ENCODE measurements at regions not wholly inside any gene's neighbourhood (a gene's known extent, or its start where the extent isn't known, plus 50 kb on each side); places are given as distances from the start of the nearest gene placed in this dataset.

- ChIA-PET RAD21 (ENCODE audit: low non-redundant PET in 1 of 2, low total read pairs in 2 of 2, uncharacterized antibody in 2 of 2, unreplicated experiment in 2 of 2) (no interaction called here), POLR2A (no interaction called here), CTCF (no interaction called here)
- Histone ChIP-seq H3K9ac (ENCODE audit: low read length) (no peak overlapping the region), H3K9me3 (ENCODE audit: control insufficient read depth in 1 of 2, insufficient read depth in 1 of 2, low read depth in 1 of 2, low read length in 2 of 2) (peaks cover 3 to 6% of the 10 kb centered on the region in 2 experiments; a peak in 3 of 4 replicates), H3K9me2 (ENCODE audit: insufficient read depth) (no peaks in the 10 kb centered on the region), H4K20me1 (ENCODE audit: insufficient read depth) (no peaks in the 10 kb centered on the region), H3K4me3 (replicated peaks in 1 of 2; ENCODE audit: low read depth in 1 of 2, low read length in 2 of 2) (no peak overlapping the region), H3K4me2 (ENCODE audit: low read length) (no peak overlapping the region), H3K27me3 (ENCODE audit: insufficient read depth, low read length) (no peaks in the 10 kb centered on the region), H3K79me2 (ENCODE audit: insufficient read depth, low read length) (no peaks in the 10 kb centered on the region), H2AFZ (ENCODE audit: low read depth, low read length, poor library complexity, severe bottlenecking) (no peak overlapping the region), H3K27ac (ENCODE audit: low read depth, low read length) (no peak overlapping the region), H3K4me1 (ENCODE audit: control insufficient read depth in 1 of 2, insufficient read depth in 2 of 2, low read length in 2 of 2) (no peaks in the 10 kb centered on the region), H3K36me3 (ENCODE audit: control insufficient read depth in 1 of 2, insufficient read depth in 2 of 2, low read length in 2 of 2) (no peaks in the 10 kb centered on the region)
- DNase-seq (ENCODE audit: low read depth, low spot score) = no peak
- BruUV-seq (replicated peaks) = no TSS peak
- ATAC-seq = no peak
- intact Hi-C loops (cut with micrococcal nuclease) = no loop called here
- TF ChIP-seq POLR2AphosphoS5 (IDR thresholded peaks at IDR 0.05; ENCODE audit: low read depth, low read length) (no peak), CEBPB (IDR thresholded peaks at IDR 0.05; ENCODE audit: low read depth) (no peak), ZNF274 (IDR thresholded peaks at IDR 0.05; ENCODE audit: low read depth, low read length) (no peak), CBX3 (IDR thresholded peaks at IDR 0.05; ENCODE audit: low read depth) (no peak), SP1 (IDR thresholded peaks at IDR 0.05; ENCODE audit: low read depth) (no peak), ZFX (IDR thresholded peaks at IDR 0.05) (no peak), POLR2A (IDR thresholded peaks at IDR 0.05; ENCODE audit: borderline replicate concordance, extremely low read depth, insufficient read depth, insufficient read length) (no peak), SRF (IDR thresholded peaks at IDR 0.05; ENCODE audit: low read depth) (no peak), ELF1 (IDR thresholded peaks at IDR 0.05; ENCODE audit: borderline replicate concordance, low read depth) (no peak), EZH2phosphoT487 (IDR thresholded peaks at IDR 0.05; ENCODE audit: borderline replicate concordance) (no peak), JUND (IDR thresholded peaks at IDR 0.05) (no peak), FOSL1 (IDR thresholded peaks at IDR 0.05; ENCODE audit: low read depth) (no peak), YY1 (IDR thresholded peaks at IDR 0.05; ENCODE audit: extremely low read depth, insufficient replicate concordance, low read depth, low read length) (no peak), RAD21 (IDR thresholded peaks at IDR 0.05; ENCODE audit: low read depth) (no peak), TCF7L2 (IDR thresholded peaks at IDR 0.05; ENCODE audit: borderline replicate concordance, extremely low read depth, insufficient read depth, insufficient read length) (no peak), EGR1 (IDR thresholded peaks at IDR 0.05; ENCODE audit: low read depth) (no peak)
- TF ChIP-seq, protein P1, sequence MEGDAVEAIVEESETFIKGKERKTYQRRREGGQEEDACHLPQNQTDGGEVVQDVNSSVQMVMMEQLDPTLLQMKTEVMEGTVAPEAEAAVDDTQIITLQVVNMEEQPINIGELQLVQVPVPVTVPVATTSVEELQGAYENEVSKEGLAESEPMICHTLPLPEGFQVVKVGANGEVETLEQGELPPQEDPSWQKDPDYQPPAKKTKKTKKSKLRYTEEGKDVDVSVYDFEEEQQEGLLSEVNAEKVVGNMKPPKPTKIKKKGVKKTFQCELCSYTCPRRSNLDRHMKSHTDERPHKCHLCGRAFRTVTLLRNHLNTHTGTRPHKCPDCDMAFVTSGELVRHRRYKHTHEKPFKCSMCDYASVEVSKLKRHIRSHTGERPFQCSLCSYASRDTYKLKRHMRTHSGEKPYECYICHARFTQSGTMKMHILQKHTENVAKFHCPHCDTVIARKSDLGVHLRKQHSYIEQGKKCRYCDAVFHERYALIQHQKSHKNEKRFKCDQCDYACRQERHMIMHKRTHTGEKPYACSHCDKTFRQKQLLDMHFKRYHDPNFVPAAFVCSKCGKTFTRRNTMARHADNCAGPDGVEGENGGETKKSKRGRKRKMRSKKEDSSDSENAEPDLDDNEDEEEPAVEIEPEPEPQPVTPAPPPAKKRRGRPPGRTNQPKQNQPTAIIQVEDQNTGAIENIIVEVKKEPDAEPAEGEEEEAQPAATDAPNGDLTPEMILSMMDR (IDR thresholded peaks at IDR 0.05 in 2 of 3, conservative IDR thresholded peaks at IDR 0.05 in 1 of 3; ENCODE audit: borderline replicate concordance in 1 of 3, insufficient read depth in 1 of 3, low read depth in 2 of 3, low read length in 2 of 3) = no peak
- TF ChIP-seq, protein P2, sequence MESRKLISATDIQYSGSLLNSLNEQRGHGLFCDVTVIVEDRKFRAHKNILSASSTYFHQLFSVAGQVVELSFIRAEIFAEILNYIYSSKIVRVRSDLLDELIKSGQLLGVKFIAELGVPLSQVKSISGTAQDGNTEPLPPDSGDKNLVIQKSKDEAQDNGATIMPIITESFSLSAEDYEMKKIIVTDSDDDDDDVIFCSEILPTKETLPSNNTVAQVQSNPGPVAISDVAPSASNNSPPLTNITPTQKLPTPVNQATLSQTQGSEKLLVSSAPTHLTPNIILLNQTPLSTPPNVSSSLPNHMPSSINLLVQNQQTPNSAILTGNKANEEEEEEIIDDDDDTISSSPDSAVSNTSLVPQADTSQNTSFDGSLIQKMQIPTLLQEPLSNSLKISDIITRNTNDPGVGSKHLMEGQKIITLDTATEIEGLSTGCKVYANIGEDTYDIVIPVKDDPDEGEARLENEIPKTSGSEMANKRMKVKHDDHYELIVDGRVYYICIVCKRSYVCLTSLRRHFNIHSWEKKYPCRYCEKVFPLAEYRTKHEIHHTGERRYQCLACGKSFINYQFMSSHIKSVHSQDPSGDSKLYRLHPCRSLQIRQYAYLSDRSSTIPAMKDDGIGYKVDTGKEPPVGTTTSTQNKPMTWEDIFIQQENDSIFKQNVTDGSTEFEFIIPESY (IDR thresholded peaks at IDR 0.05; ENCODE audit: extremely low read depth, insufficient replicate concordance, low read length) = no peak
- TF ChIP-seq, protein P3, sequence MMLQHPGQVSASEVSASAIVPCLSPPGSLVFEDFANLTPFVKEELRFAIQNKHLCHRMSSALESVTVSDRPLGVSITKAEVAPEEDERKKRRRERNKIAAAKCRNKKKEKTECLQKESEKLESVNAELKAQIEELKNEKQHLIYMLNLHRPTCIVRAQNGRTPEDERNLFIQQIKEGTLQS (IDR thresholded peaks at IDR 0.05) = no peak
- TF ChIP-seq, protein P4, sequence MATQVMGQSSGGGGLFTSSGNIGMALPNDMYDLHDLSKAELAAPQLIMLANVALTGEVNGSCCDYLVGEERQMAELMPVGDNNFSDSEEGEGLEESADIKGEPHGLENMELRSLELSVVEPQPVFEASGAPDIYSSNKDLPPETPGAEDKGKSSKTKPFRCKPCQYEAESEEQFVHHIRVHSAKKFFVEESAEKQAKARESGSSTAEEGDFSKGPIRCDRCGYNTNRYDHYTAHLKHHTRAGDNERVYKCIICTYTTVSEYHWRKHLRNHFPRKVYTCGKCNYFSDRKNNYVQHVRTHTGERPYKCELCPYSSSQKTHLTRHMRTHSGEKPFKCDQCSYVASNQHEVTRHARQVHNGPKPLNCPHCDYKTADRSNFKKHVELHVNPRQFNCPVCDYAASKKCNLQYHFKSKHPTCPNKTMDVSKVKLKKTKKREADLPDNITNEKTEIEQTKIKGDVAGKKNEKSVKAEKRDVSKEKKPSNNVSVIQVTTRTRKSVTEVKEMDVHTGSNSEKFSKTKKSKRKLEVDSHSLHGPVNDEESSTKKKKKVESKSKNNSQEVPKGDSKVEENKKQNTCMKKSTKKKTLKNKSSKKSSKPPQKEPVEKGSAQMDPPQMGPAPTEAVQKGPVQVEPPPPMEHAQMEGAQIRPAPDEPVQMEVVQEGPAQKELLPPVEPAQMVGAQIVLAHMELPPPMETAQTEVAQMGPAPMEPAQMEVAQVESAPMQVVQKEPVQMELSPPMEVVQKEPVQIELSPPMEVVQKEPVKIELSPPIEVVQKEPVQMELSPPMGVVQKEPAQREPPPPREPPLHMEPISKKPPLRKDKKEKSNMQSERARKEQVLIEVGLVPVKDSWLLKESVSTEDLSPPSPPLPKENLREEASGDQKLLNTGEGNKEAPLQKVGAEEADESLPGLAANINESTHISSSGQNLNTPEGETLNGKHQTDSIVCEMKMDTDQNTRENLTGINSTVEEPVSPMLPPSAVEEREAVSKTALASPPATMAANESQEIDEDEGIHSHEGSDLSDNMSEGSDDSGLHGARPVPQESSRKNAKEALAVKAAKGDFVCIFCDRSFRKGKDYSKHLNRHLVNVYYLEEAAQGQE (IDR thresholded peaks at IDR 0.05; ENCODE audit: low read depth) = no peak
Measured at GRCh38 chr6:94144807-94145206, 725.4 kb upstream of the EPHA7 start.

Measured in HCT116 (cell line).